HEK293 (cell line): ENCODE measurements at regions not wholly inside any gene's neighbourhood (a gene's known extent, or its start where the extent isn't known, plus 50 kb on each side); places are given as distances from the start of the nearest gene placed in this dataset.

Experiments used
- CTCF ChIA-PET: fragments of 350-600 bp; formaldehyde crosslinking; extraction: SDS; loops from one replicate; lab custom pipeline; 2021; ENCODE audit warnings: antibody characterized with exemption; lab: Yijun Ruan, JAX
- POLR2A ChIA-PET: fragments of 300-600 bp; formaldehyde crosslinking; extraction: SDS; loops from one replicate; lab custom pipeline; 2020; ENCODE audit warnings: antibody characterized with exemption, inconsistent platforms; lab: Yijun Ruan, JAX
- H3K27ac ChIP-seq: fragments of 200-500 bp; sonication (Bioruptor generic); 2 replicates; pipeline ENCODE4 v1.5.1; 2014; ENCODE audit warnings: low read depth, low read length, control low read depth, inconsistent platforms; ENCODE audit errors: extremely low read depth
- H3K36me3 ChIP-seq, 2 experiments: fragments of 200-500 bp in 1 of 2; sonication (Bioruptor generic) in 1 of 2; 1 replicate in 1 of 2; 2 replicates in 1 of 2; pipeline ENCODE4 v1.5.1; 2014 to 2017; ENCODE audit warnings: inconsistent platforms in 2 of 2, low read length in 2 of 2; ENCODE audit not compliant: control insufficient read depth in 2 of 2, insufficient read depth in 1 of 2
- H3K4me1 ChIP-seq: fragments of 200-500 bp; sonication (Bioruptor generic); 2 replicates; pipeline ENCODE4 v1.5.1; 2014; ENCODE audit warnings: mild to moderate bottlenecking, low read length, inconsistent platforms; ENCODE audit not compliant: control insufficient read depth, insufficient read depth
- H3K4me3 ChIP-seq: 2 replicates; pipeline ENCODE4 v1.5.1; 2011; ENCODE audit warnings: low read depth, mild to moderate bottlenecking, control low read depth, low read length, moderate library complexity
- H3K9me3 ChIP-seq: fragments of 200-500 bp; sonication (Bioruptor generic); 2 replicates; pipeline ENCODE4 v1.5.1; 2014; ENCODE audit warnings: low read depth, low read length, inconsistent platforms; ENCODE audit not compliant: control insufficient read depth, insufficient read depth
- HIC1 ChIP-seq: fragments of 450-650 bp; formaldehyde crosslinking; IDR thresholded peaks from 2 replicates; pipeline ENCODE4 v1.5.1; 2016; ENCODE audit warnings: missing biosample characterization, missing genetic modification characterization
- HOXD13 ChIP-seq: sonication (generic); formaldehyde crosslinking; IDR thresholded peaks from 2 replicates; pipeline ENCODE4 v1.8.0; 2022; ENCODE audit warnings: missing genetic modification reagents, borderline replicate concordance
- KLF1 ChIP-seq: fragments of 450-650 bp; formaldehyde crosslinking; IDR thresholded peaks from 2 replicates; pipeline ENCODE4 v1.5.1; 2016; ENCODE audit warnings: missing biosample characterization, missing genetic modification characterization
- MZF1 ChIP-seq: fragments of 450-650 bp; formaldehyde crosslinking; IDR thresholded peaks from 2 replicates; pipeline ENCODE4 v1.5.1; 2017; ENCODE audit warnings: missing biosample characterization, missing genetic modification characterization, borderline replicate concordance
- OVOL3 ChIP-seq: fragments of 450-650 bp; formaldehyde crosslinking; IDR thresholded peaks from 2 replicates; pipeline ENCODE4 v1.5.1; 2016; ENCODE audit warnings: missing biosample characterization, missing genetic modification characterization
- TRIM28 ChIP-seq: IDR thresholded peaks from 2 replicates; pipeline ENCODE4 v1.6.1; 2011; ENCODE audit warnings: low read length, control low read depth, borderline replicate concordance
- YY2 ChIP-seq: fragments of 450-650 bp; formaldehyde crosslinking; IDR thresholded peaks from 2 replicates; pipeline ENCODE4 v1.5.1; 2016; ENCODE audit warnings: missing biosample characterization, missing genetic modification characterization
- ZBTB20 ChIP-seq: fragments of 450-650 bp; formaldehyde crosslinking; IDR thresholded peaks from 2 replicates; pipeline ENCODE4 v1.5.1; 2016; ENCODE audit warnings: missing biosample characterization, missing genetic modification characterization
- ZNF148 ChIP-seq: fragments of 450-650 bp; formaldehyde crosslinking; IDR thresholded peaks from 2 replicates; pipeline ENCODE4 v1.5.0; 2017; ENCODE audit warnings: missing biosample characterization, missing genetic modification characterization, borderline replicate concordance
- ZNF16 ChIP-seq: fragments of 450-650 bp; formaldehyde crosslinking; IDR thresholded peaks from 2 replicates; pipeline ENCODE4 v1.5.1; 2016; ENCODE audit warnings: low read depth, missing biosample characterization, missing genetic modification characterization
- ZNF2 ChIP-seq: fragments of 450-650 bp; formaldehyde crosslinking; IDR thresholded peaks from 2 replicates; pipeline ENCODE4 v1.5.1; 2016; ENCODE audit warnings: missing biosample characterization, missing genetic modification characterization
- ZNF202 ChIP-seq: fragments of 450-650 bp; formaldehyde crosslinking; IDR thresholded peaks from 2 replicates; pipeline ENCODE4 v1.5.1; 2016; ENCODE audit warnings: missing biosample characterization, missing genetic modification characterization, borderline replicate concordance
- ZNF292 ChIP-seq: fragments of 450-650 bp; formaldehyde crosslinking; IDR thresholded peaks from 2 replicates; pipeline ENCODE4 v1.5.1; 2016; ENCODE audit warnings: low read depth, missing biosample characterization, missing genetic modification characterization, borderline replicate concordance
- ZNF311 ChIP-seq: fragments of 450-650 bp; formaldehyde crosslinking; IDR thresholded peaks from 2 replicates; pipeline ENCODE4 v1.5.1; 2017; ENCODE audit warnings: missing biosample characterization, missing genetic modification characterization, borderline replicate concordance
- ZNF341 ChIP-seq: fragments of 450-650 bp; formaldehyde crosslinking; IDR thresholded peaks from 2 replicates; pipeline ENCODE4; 2016; ENCODE audit warnings: low read depth, missing biosample characterization, missing genetic modification characterization
- ZNF398 ChIP-seq: fragments of 450-650 bp; formaldehyde crosslinking; IDR thresholded peaks from 2 replicates; pipeline ENCODE4 v1.5.1; 2017; ENCODE audit warnings: missing biosample characterization, missing genetic modification characterization
- ZNF513 ChIP-seq: fragments of 450-650 bp; IDR thresholded peaks from 2 replicates; pipeline ENCODE4 v1.5.1; 2018; ENCODE audit warnings: missing biosample characterization, missing genetic modification characterization
- ZNF530 ChIP-seq: fragments of 450-650 bp; formaldehyde crosslinking; IDR thresholded peaks from 2 replicates; pipeline ENCODE4 v1.5.1; 2016; ENCODE audit warnings: low read depth, missing biosample characterization, missing genetic modification characterization
- ZNF558 ChIP-seq: fragments of 450-650 bp; formaldehyde crosslinking; IDR thresholded peaks from 2 replicates; pipeline ENCODE4 v1.5.1; 2016; ENCODE audit warnings: missing biosample characterization, missing genetic modification characterization
- ZNF623 ChIP-seq: fragments of 450-650 bp; formaldehyde crosslinking; IDR thresholded peaks from 2 replicates; pipeline ENCODE4 v1.5.1; 2016; ENCODE audit warnings: missing biosample characterization, missing genetic modification characterization
- ZNF626 ChIP-seq: fragments of 450-650 bp; sonication (Bioruptor Pico); formaldehyde crosslinking; IDR thresholded peaks from 2 replicates; pipeline ENCODE4 v1.5.1; 2018; ENCODE audit warnings: missing biosample characterization, missing genetic modification characterization, inconsistent platforms

- CTCF ChIA-PET = no interaction called here
- Histone ChIP-seq H3K27ac (no peak overlapping the region), H3K9me3 (no peaks in the 10 kb centered on the region), H3K4me3 (no peak overlapping the region), H3K36me3 (no peaks in the 10 kb centered on the region), H3K4me1 (no peaks in the 10 kb centered on the region)
- POLR2A ChIA-PET = no interaction called here
- no peak for TF ChIP-seq ZNF148 (tag by site-specific recombination)
- no peak for TF ChIP-seq KLF1 (tag by site-specific recombination)
- TF ChIP-seq ZNF513 = no peak
Observed at GRCh38 chr3:30311781-30312180, 294.6 kb upstream of the TGFBR2 start.

- Histone ChIP-seq H3K27ac (no peak overlapping the region), H3K9me3 (no peaks in the 10 kb centered on the region), H3K36me3 (no peaks in the 10 kb centered on the region), H3K4me3 (no peak overlapping the region), H3K4me1 (no peaks in the 10 kb centered on the region)
- ChIA-PET POLR2A (no interaction called here), CTCF (no interaction called here)
- TF ChIP-seq ZNF558 (tag by site-specific recombination) (no peak), ZNF398 (tag by site-specific recombination) (no peak), ZNF16 (no peak), MZF1 (tag by site-specific recombination) (no peak), ZNF202 (no peak), ZBTB20 (no peak), ZNF2 (tag by site-specific recombination) (no peak), HIC1 (tag by site-specific recombination) (no peak), ZNF292 (tag by site-specific recombination) (no peak), ZNF626 (tag by site-specific recombination) (no peak), ZNF530 (no peak), TRIM28 (no peak), OVOL3 (no peak), ZNF623 (tag by site-specific recombination) (no peak), YY2 (tag by site-specific recombination) (no peak), ZNF311 (tag by site-specific recombination) (no peak), ZNF341 (tag by site-specific recombination) (no peak), HOXD13 (no peak)
Observed at GRCh38 chr3:30313840-30314239, 292.6 kb upstream of the TGFBR2 start.
